HEK293T (cell line): ENCODE measurements at regions not wholly inside any gene's neighbourhood (a gene's known extent, or its start where the extent isn't known, plus 50 kb on each side); places are given as distances from the start of the nearest gene placed in this dataset.

Experiments used
- BHLHE40 ChIP-seq: fragments of 450-650 bp; IDR thresholded peaks from 2 replicates; pipeline ENCODE4 v1.6.1; 2016; ENCODE audit warnings: mild to moderate bottlenecking, moderate library complexity, borderline replicate concordance
- FOXA1 ChIP-seq: fragments of 450-650 bp; IDR thresholded peaks from 2 replicates; pipeline ENCODE4 v1.6.1; 2016; ENCODE audit warnings: mild to moderate bottlenecking
- FOXK2 ChIP-seq: fragments of 450-650 bp; IDR thresholded peaks from 2 replicates; pipeline ENCODE4 v1.6.1; 2016; ENCODE audit warnings: mild to moderate bottlenecking
- HDGF ChIP-seq: fragments of 450-650 bp; IDR thresholded peaks from 2 replicates; pipeline ENCODE4 v1.6.1; 2017; ENCODE audit warnings: antibody characterized with exemption, borderline replicate concordance

- TF ChIP-seq FOXA1 (no peak), BHLHE40 (no peak), FOXK2 (no peak), HDGF (no peak)
Observed at GRCh38 chr5:67454957-67455561, 258.5 kb upstream of the CD180 start.
